ENCODE measurements at regions not wholly inside any gene's neighbourhood (a gene's known extent, or its start where the extent isn't known, plus 50 kb on each side); places are given as distances from the start of the nearest gene placed in this dataset.

- no peaks in the 10 kb centered on the region for H3K36me3 ChIP-seq (ENCODE audit: insufficient read depth, low read length)
- H4K20me1 ChIP-seq (ENCODE audit: insufficient read depth), result no peaks in the 10 kb centered on the region
- H3F3A ChIP-seq (ENCODE audit: insufficient read depth, low read length, poor library complexity, severe bottlenecking), result no peaks in the 10 kb centered on the region
- H3K4me2 ChIP-seq (ENCODE audit: low read length), result no peak overlapping the region
- no peaks in the 10 kb centered on the region for H3K9me3 ChIP-seq (ENCODE audit: low read length)
- no peak for TF ChIP-seq POLR2AphosphoS5 (IDR thresholded peaks at IDR 0.05)
- no peak for TF ChIP-seq EP300 (conservative IDR thresholded peaks at IDR 0.05; ENCODE audit: poor library complexity, severe bottlenecking)
- no peak for TF ChIP-seq SMC3 (conservative IDR thresholded peaks at IDR 0.05; ENCODE audit: poor library complexity)
- TF ChIP-seq RAD21 (conservative IDR thresholded peaks at IDR 0.05), result no peak
- TF ChIP-seq, protein P1, sequence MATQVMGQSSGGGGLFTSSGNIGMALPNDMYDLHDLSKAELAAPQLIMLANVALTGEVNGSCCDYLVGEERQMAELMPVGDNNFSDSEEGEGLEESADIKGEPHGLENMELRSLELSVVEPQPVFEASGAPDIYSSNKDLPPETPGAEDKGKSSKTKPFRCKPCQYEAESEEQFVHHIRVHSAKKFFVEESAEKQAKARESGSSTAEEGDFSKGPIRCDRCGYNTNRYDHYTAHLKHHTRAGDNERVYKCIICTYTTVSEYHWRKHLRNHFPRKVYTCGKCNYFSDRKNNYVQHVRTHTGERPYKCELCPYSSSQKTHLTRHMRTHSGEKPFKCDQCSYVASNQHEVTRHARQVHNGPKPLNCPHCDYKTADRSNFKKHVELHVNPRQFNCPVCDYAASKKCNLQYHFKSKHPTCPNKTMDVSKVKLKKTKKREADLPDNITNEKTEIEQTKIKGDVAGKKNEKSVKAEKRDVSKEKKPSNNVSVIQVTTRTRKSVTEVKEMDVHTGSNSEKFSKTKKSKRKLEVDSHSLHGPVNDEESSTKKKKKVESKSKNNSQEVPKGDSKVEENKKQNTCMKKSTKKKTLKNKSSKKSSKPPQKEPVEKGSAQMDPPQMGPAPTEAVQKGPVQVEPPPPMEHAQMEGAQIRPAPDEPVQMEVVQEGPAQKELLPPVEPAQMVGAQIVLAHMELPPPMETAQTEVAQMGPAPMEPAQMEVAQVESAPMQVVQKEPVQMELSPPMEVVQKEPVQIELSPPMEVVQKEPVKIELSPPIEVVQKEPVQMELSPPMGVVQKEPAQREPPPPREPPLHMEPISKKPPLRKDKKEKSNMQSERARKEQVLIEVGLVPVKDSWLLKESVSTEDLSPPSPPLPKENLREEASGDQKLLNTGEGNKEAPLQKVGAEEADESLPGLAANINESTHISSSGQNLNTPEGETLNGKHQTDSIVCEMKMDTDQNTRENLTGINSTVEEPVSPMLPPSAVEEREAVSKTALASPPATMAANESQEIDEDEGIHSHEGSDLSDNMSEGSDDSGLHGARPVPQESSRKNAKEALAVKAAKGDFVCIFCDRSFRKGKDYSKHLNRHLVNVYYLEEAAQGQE (IDR thresholded peaks at IDR 0.05; ENCODE audit: borderline replicate concordance), result no peak
- no peak for TF ChIP-seq EZH2 (IDR thresholded peaks at IDR 0.05; ENCODE audit: borderline replicate concordance, insufficient read depth, low read length, poor library complexity, severe bottlenecking)
- no peak for TF ChIP-seq TAF1 (IDR thresholded peaks at IDR 0.05; ENCODE audit: low read depth)
- no peak for TF ChIP-seq CTCF (IDR thresholded peaks at IDR 0.05; ENCODE audit: poor library complexity, severe bottlenecking)
- TF ChIP-seq MXI1 (conservative IDR thresholded peaks at IDR 0.05; ENCODE audit: poor library complexity, severe bottlenecking), result no peak
- H2AFZ ChIP-seq (ENCODE audit: low read depth, low read length), result no peak overlapping the region
- no peak overlapping the region for H3K4me3 ChIP-seq (ENCODE audit: low read length)
- H3K27me3 ChIP-seq (ENCODE audit: insufficient read depth, low read depth, low read length), result no peaks in the 10 kb centered on the region
- no peak overlapping the region for H3K9ac ChIP-seq (ENCODE audit: low read length)
- no peak overlapping the region for H3K27ac ChIP-seq (ENCODE audit: low read length)
- H3K79me2 ChIP-seq (replicated peaks; ENCODE audit: insufficient read depth, low read length), result no peaks in the 10 kb centered on the region
- no peaks in the 10 kb centered on the region for H3K9me2 ChIP-seq (ENCODE audit: insufficient read depth, low read length)
Measured at GRCh38 chr9:106623558-106623957, 239.4 kb upstream of the ZNF462 start.

DNA sequence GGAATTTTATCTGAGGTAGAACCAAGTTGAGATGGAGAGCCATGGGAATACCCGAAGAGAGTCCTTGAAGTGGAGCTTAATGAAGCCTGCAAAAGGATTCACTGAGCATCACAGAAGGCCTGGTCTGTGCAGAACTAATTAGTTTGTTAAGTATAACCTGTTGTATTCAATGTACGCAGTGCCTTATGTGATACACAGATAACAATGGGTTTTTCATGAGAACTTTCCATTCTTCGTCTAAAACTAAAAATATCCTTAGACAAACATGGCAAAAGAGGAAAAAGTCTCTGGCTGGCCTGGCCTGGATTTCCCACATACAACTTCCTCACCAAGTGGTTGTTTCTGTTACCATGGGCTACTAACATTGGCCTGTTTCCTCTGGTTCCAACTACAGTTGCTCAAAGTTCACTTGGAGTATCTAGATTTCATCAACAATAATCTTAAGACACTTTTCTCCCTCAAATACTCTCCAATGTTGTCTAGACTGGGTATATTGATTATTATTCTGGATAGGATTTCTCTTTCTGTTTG is 237.6 kb upstream of the ZNF462 start:
- Histone ChIP-seq H3K36me3 (ENCODE audit: insufficient read depth, low read length) (no peaks in the 10 kb centered on the region), H3K27ac (ENCODE audit: low read length) (no peak overlapping the region), H3K27me3 (ENCODE audit: insufficient read depth, low read depth, low read length) (no peaks in the 10 kb centered on the region)

More for the DNA sequence above, 237.6 kb upstream of the ZNF462 start:
- Histone ChIP-seq H3F3A (ENCODE audit: insufficient read depth, low read length, poor library complexity, severe bottlenecking) (no peaks in the 10 kb centered on the region), H3K9me2 (ENCODE audit: insufficient read depth, low read length) (no peaks in the 10 kb centered on the region), H3K9ac (ENCODE audit: low read length) (no peak overlapping the region), H3K9me3 (ENCODE audit: low read length) (no peaks in the 10 kb centered on the region), H2AFZ (ENCODE audit: low read depth, low read length) (no peak overlapping the region), H3K4me2 (ENCODE audit: low read length) (no peak overlapping the region), H4K20me1 (ENCODE audit: insufficient read depth) (no peaks in the 10 kb centered on the region), H3K79me2 (replicated peaks; ENCODE audit: insufficient read depth, low read length) (no peaks in the 10 kb centered on the region), H3K4me3 (ENCODE audit: low read length) (no peak overlapping the region)
- TF ChIP-seq, protein P1 (IDR thresholded peaks at IDR 0.05; ENCODE audit: borderline replicate concordance), result no peak
- TF ChIP-seq SMC3 (conservative IDR thresholded peaks at IDR 0.05; ENCODE audit: poor library complexity), result no peak
- TF ChIP-seq EZH2 (IDR thresholded peaks at IDR 0.05; ENCODE audit: borderline replicate concordance, insufficient read depth, low read length, poor library complexity, severe bottlenecking), result no peak

All from neural cell (in vitro differentiated cells).